HepG2 (cell line): ENCODE measurements at regions not wholly inside any gene's neighbourhood (a gene's known extent, or its start where the extent isn't known, plus 50 kb on each side); places are given as distances from the start of the nearest gene placed in this dataset.

Experiments used
- ATAC-seq: fragments of 200-7000 bp; cut with Tn5 transposase; 3 replicates; pipeline ENCODE4 v1.9.1; 2020; ENCODE audit warnings: mild to moderate bottlenecking, moderate library complexity
- BruUV-seq: library from RNA; stranded (reverse); fragments of 400-500 nt; replicated peaks from 2 replicates; lab custom pipeline; 2021; lab: Mats Ljungman, UMichigan
- CTCF ChIA-PET: fragments of 300-600 bp; formaldehyde crosslinking; extraction: SDS; loops from one replicate; lab custom pipeline; 2021; ENCODE audit warnings: low total read pairs, inconsistent platforms, low intra/inter-chr PET ratio; lab: Yijun Ruan, JAX
- POLR2A ChIA-PET: fragments of 350-600 bp; sonication (Branson Sonifier 250); formaldehyde crosslinking; loops from one replicate; lab custom pipeline; 2020; ENCODE audit warnings: antibody characterized with exemption, inconsistent platforms; lab: Yijun Ruan, JAX
- DNase-seq: peaks from one replicate; pipeline ENCODE4 v3.0.0-alpha.2; 2015; ENCODE audit warnings: low spot score
- FAIRE-seq: peaks from 3 replicates; lab custom pipeline; 2011; peaks lifted over from hg19 to GRCh38; lab: Jason Lieb, UNC
- H2AFZ ChIP-seq: one replicate; pipeline ENCODE4 v1.6.1; 2011; ENCODE audit warnings: low read length, inconsistent platforms
- H3K27ac ChIP-seq: fragments of 300-600 bp; 3 replicates; pipeline ENCODE4 v1.8.0; 2011; ENCODE audit warnings: mixed run types, mild to moderate bottlenecking, mixed read lengths, low read length, inconsistent platforms; ENCODE audit not compliant: insufficient read depth; ENCODE audit errors: extremely low read length
- H3K27me3 ChIP-seq, 2 experiments: fragments of 200-600 bp in 1 of 2; 2 replicates in 1 of 2; 3 replicates in 1 of 2; pipeline versions ENCODE4 v1.6.0 to v1.8.0; 2011; ENCODE audit warnings: low read length in 2 of 2, mild to moderate bottlenecking in 2 of 2, moderate library complexity in 2 of 2, inconsistent platforms in 1 of 2; ENCODE audit not compliant: insufficient read depth in 2 of 2, control insufficient read depth in 1 of 2
- H3K36me3 ChIP-seq, 2 experiments: fragments of 200-600 bp in 1 of 2; replicated peaks in 1 of 2; 2 replicates in 1 of 2; 3 replicates in 1 of 2; pipeline versions ENCODE4 v1.5.1 to v1.8.0; 2011; ENCODE audit warnings: low read length in 2 of 2, inconsistent platforms in 1 of 2; ENCODE audit not compliant: insufficient read depth in 2 of 2, control insufficient read depth in 1 of 2
- H3K4me1 ChIP-seq: 2 replicates; pipeline ENCODE4 v1.5.1; 2012; ENCODE audit warnings: low read length, inconsistent platforms; ENCODE audit not compliant: insufficient read depth
- H3K4me2 ChIP-seq: 2 replicates; pipeline ENCODE4 v1.6.0; 2011; ENCODE audit warnings: low read depth, low read length, inconsistent platforms
- H3K4me3 ChIP-seq, 3 experiments: fragments of 200-600 bp in 1 of 3; sonication (generic), shearing (Covaris generic) in 1 of 3; replicated peaks in 1 of 3; 2 replicates each; pipeline ENCODE4 v1.5.1; 2011 to 2016; ENCODE audit warnings: low read length in 3 of 3, inconsistent platforms in 2 of 3, low read depth in 2 of 3, mild to moderate bottlenecking in 2 of 3, control low read depth in 1 of 3, mixed read lengths in 1 of 3; ENCODE audit not compliant: insufficient read depth in 1 of 3
- H3K79me2 ChIP-seq: one replicate; pipeline ENCODE4 v1.6.1; 2011; ENCODE audit warnings: low read length, inconsistent platforms; ENCODE audit not compliant: insufficient read depth
- H3K9ac ChIP-seq: 2 replicates; pipeline ENCODE4 v1.6.0; 2011; ENCODE audit warnings: mild to moderate bottlenecking, low read depth, low read length, inconsistent platforms; ENCODE audit not compliant: insufficient read depth
- H3K9me3 ChIP-seq: 2 replicates; pipeline ENCODE4 v1.5.1; 2012; ENCODE audit warnings: mild to moderate bottlenecking, low read length
- H4K20me1 ChIP-seq: 2 replicates; pipeline ENCODE4 v1.6.0; 2011; ENCODE audit warnings: inconsistent platforms, mild to moderate bottlenecking, low read length, moderate library complexity; ENCODE audit not compliant: insufficient read depth
- FLYWCH1 ChIP-seq: sonication (generic); formaldehyde crosslinking; IDR thresholded peaks from 2 replicates; pipeline ENCODE4 v1.8.1; 2023; ENCODE audit warnings: mild to moderate bottlenecking, missing genetic modification reagents
- HDAC6 ChIP-seq: fragments of 200-600 bp; sonication (generic); IDR thresholded peaks from 2 replicates; pipeline ENCODE4 v1.7.0; 2017; ENCODE audit warnings: mild to moderate bottlenecking, antibody characterized with exemption, low read length, low read depth
- HNF4A ChIP-seq: sonication (generic); formaldehyde crosslinking; IDR thresholded peaks from 2 replicates; pipeline ENCODE4 v1.4.0; 2020; ENCODE audit warnings: missing genetic modification reagents
- HOXA3 ChIP-seq: sonication (generic); formaldehyde crosslinking; IDR thresholded peaks from 2 replicates; pipeline ENCODE4 v1.5.0; 2020; ENCODE audit warnings: missing genetic modification reagents
- IKZF4 ChIP-seq: sonication (generic); formaldehyde crosslinking; IDR thresholded peaks from 2 replicates; pipeline ENCODE4 v1.5.1; 2020; ENCODE audit warnings: borderline replicate concordance, mild to moderate bottlenecking, low read depth, missing genetic modification reagents; ENCODE audit errors: not compliant biosample characterization
- JUNB ChIP-seq: sonication (generic); formaldehyde crosslinking; IDR thresholded peaks from 2 replicates; pipeline ENCODE4 v1.8.0; 2022; ENCODE audit warnings: missing genetic modification reagents, mild to moderate bottlenecking, borderline replicate concordance
- KDM5B ChIP-seq: sonication (generic); formaldehyde crosslinking; IDR thresholded peaks from 2 replicates; pipeline ENCODE4 v1.4.0; 2020; ENCODE audit warnings: missing genetic modification reagents, mild to moderate bottlenecking, borderline replicate concordance
- MED13 ChIP-seq: sonication (generic); formaldehyde crosslinking; IDR thresholded peaks from 2 replicates; pipeline ENCODE4 v1.5.0; 2020; ENCODE audit warnings: missing genetic modification reagents
- MYNN ChIP-seq: sonication (generic); formaldehyde crosslinking; IDR thresholded peaks from 2 replicates; pipeline ENCODE4 v1.4.0; 2020; ENCODE audit warnings: mild to moderate bottlenecking, low read depth, missing genetic modification reagents
- NFIB ChIP-seq: sonication (generic); formaldehyde crosslinking; IDR thresholded peaks from 2 replicates; pipeline ENCODE4 v1.9.0; 2021; ENCODE audit warnings: missing genetic modification reagents, mild to moderate bottlenecking, borderline replicate concordance
- NFKBIZ ChIP-seq: IDR thresholded peaks from 2 replicates; pipeline ENCODE4 v1.6.1; 2018; ENCODE audit warnings: missing genetic modification reagents, missing compliant biosample characterization
- SAFB2 ChIP-seq: sonication (generic); formaldehyde crosslinking; IDR thresholded peaks from 2 replicates; pipeline ENCODE4 v1.5.1; 2020; ENCODE audit warnings: missing genetic modification reagents, low read depth, mild to moderate bottlenecking, borderline replicate concordance
- SYNCRIP ChIP-seq: fragments of 200-400 bp; formaldehyde crosslinking; IDR thresholded peaks from 2 replicates; pipeline ENCODE4 v1.6.1; 2018; ENCODE audit warnings: mild to moderate bottlenecking, low read depth, low read length; ENCODE audit not compliant: insufficient read depth
- ZNF225 ChIP-seq: sonication (generic); formaldehyde crosslinking; IDR thresholded peaks from 2 replicates; pipeline ENCODE4 v1.4.0; 2020; ENCODE audit warnings: mild to moderate bottlenecking, missing genetic modification reagents
- ZNF629 ChIP-seq: sonication (generic); formaldehyde crosslinking; conservative IDR thresholded peaks from 2 replicates; pipeline ENCODE4 v1.5.0; 2020; ENCODE audit warnings: missing genetic modification reagents
- ZNF670 ChIP-seq: sonication (generic); formaldehyde crosslinking; IDR thresholded peaks from 2 replicates; pipeline ENCODE4 v1.8.0; 2022; ENCODE audit warnings: mild to moderate bottlenecking, missing genetic modification reagents, borderline replicate concordance
- WGBS: methylation state at CpG from one replicate; pipeline ENCODE4 v1.1.6; 2017; ENCODE audit warnings: low lambda C conversion rate; 5-methylcytosine and 5-hydroxymethylcytosine counted together
- in situ Hi-C: cut with HindIII; loops from 2 replicates; pipeline ENCODE4 v1.10.0; 2017; ENCODE audit warnings: low pct_unique_long_range_greater_than_20kb; ENCODE audit not compliant: extremely low pct_ligation_motif_present
- intact Hi-C: fragments of 100-400 bp; cut with micrococcal nuclease; formaldehyde crosslinking; loops from one replicate; pipeline ENCODE4 v1.10.0; 2022; ENCODE audit not compliant: unreplicated experiment
- TF ChIP-seq, protein P1 (sequence below): IDR thresholded peaks from 2 replicates; pipeline ENCODE4 v1.6.1; 2016; ENCODE audit warnings: low read depth
- TF ChIP-seq, protein P2 (sequence below): sonication (generic); formaldehyde crosslinking; IDR thresholded peaks from 2 replicates; pipeline ENCODE4 v1.5.1; 2020; ENCODE audit warnings: mild to moderate bottlenecking, missing genetic modification reagents, borderline replicate concordance

DNA sequence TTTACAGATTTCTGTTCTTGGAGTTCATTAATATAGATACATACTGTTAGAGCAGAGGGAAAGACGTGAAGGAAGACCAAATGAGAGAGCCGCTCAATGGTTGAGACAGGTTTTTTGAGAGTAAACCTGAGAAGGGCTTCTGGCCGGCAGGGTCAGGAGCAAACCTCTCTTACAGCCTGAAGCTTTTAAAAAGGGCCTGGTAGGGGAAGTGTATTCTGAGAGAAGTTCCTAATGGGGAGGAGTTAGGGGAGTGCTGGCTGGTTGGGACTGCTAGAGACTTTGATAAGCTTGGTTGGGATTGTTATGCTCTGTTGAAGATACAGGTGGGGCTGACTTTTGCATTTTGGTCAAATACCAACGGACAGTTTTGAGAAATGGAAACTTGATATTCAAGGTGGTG, 186.8 kb upstream of the PABPC4L start:
- Histone ChIP-seq H3K27me3 (no peaks in the 10 kb centered on the region), H3K9ac (no peak overlapping the region), H3K4me3 (no peak overlapping the region), H2AFZ (no peak overlapping the region), H3K27ac (no peak overlapping the region), H3K9me3 (no peaks in the 10 kb centered on the region), H3K36me3 (no peaks in the 10 kb centered on the region), H3K79me2 (no peaks in the 10 kb centered on the region), H3K4me2 (no peak overlapping the region), H3K4me1 (no peaks in the 10 kb centered on the region), H4K20me1 (no peaks in the 10 kb centered on the region)
- ATAC-seq (no peak), DNase-seq (no peak), FAIRE-seq (no peak)
- ChIA-PET CTCF (no interaction called here), POLR2A (no interaction called here)
- intact Hi-C loops (no loop called here), in situ Hi-C loops (no loop called here)
- WGBS = 7% methylated on average over 4 of the region's 4 CpGs
- no peak for TF ChIP-seq HDAC6
- TF ChIP-seq JUNB = no peak
- TF ChIP-seq IKZF4 (CRISPR knock-in tag) = no peak
- TF ChIP-seq, protein P1, sequence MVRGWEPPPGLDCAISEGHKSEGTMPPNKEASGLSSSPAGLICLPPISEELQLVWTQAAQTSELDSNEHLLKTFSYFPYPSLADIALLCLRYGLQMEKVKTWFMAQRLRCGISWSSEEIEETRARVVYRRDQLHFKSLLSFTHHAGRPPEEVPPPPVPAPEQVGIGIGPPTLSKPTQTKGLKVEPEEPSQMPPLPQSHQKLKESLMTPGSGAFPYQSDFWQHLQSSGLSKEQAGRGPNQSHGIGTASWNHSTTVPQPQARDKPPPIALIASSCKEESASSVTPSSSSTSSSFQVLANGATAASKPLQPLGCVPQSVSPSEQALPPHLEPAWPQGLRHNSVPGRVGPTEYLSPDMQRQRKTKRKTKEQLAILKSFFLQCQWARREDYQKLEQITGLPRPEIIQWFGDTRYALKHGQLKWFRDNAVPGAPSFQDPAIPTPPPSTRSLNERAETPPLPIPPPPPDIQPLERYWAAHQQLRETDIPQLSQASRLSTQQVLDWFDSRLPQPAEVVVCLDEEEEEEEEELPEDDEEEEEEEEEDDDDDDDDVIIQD = no peak
- TF ChIP-seq MED13 (CRISPR knock-in tag) = no peak
- no TSS peak for BruUV-seq

DNA sequence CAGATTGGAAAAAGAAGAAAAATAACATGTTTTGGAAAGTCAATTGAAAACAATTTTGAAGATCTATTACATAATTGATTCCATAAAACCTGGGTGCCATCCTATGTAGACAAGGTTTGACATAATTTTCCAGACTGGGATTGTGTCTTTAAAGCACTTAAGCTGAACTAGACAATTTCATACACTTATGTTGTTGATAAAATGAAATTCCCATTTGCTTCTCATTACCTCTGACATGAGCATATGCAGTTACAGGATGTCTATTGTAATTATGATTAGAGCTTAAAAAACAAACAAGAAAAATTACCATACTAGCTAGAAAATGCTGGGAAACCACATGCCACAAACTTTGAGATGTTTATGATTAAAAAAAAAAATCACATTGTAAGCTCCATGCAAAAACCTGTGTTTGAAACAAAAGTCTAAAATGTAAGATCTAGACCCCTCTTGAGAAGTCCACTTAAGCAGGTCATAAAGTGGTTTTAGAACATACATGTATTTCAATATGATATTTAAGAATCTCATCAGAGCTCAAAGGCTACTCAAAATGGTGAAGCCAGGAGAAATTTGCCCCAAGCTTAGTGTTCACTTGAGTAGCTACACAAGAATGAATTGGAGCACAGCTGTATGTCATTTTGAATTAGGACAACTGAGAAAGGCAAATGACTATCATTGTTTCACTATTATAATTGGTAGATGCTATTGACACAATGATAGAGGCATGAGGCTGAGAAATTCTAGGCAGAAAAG, 181.1 kb upstream of the PABPC4L start:
- FAIRE-seq (no peak), ATAC-seq (no peak), DNase-seq (no peak)
- in situ Hi-C loops = no loop called here
- Histone ChIP-seq H3K4me2 (no peak overlapping the region), H4K20me1 (no peaks in the 10 kb centered on the region), H3K36me3 (no peaks in the 10 kb centered on the region), H3K4me1 (no peaks in the 10 kb centered on the region), H3K27me3 (no peaks in the 10 kb centered on the region), H2AFZ (no peak overlapping the region), H3K9me3 (no peaks in the 10 kb centered on the region), H3K79me2 (no peaks in the 10 kb centered on the region), H3K27ac (no peak overlapping the region), H3K4me3 (no peak overlapping the region), H3K9ac (no peak overlapping the region)
- intact Hi-C loops = no loop called here
- CTCF ChIA-PET = no interaction called here
- BruUV-seq = no TSS peak
- POLR2A ChIA-PET = no interaction called here
- TF ChIP-seq SAFB2 (no peak), ZNF629 (CRISPR knock-in tag) (no peak), MYNN (CRISPR knock-in tag) (no peak), SYNCRIP (no peak), ZNF670 (no peak), KDM5B (CRISPR knock-in tag) (no peak), NFKBIZ (CRISPR knock-in tag) (no peak), FLYWCH1 (CRISPR knock-in tag) (no peak), NFIB (no peak), HOXA3 (CRISPR knock-in tag) (no peak), HNF4A (CRISPR knock-in tag) (no peak), ZNF225 (no peak)
- TF ChIP-seq, protein P2, sequence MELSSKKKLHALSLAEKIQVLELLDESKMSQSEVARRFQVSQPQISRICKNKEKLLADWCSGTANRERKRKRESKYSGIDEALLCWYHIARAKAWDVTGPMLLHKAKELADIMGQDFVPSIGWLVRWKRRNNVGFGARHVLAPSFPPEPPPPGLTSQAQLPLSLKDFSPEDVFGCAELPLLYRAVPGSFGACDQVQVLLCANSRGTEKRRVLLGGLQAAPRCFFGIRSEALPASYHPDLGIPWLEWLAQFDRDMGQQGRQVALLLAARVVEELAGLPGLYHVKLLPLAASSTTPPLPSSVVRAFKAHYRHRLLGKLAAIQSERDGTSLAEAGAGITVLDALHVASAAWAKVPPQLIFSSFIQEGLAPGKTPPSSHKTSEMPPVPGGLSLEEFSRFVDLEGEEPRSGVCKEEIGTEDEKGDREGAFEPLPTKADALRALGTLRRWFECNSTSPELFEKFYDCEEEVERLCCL (CRISPR knock-in tag) = no peak
